Erythroblast (primary cell): ENCODE measurements at regions not wholly inside any gene's neighbourhood (a gene's known extent, or its start where the extent isn't known, plus 50 kb on each side); places are given as distances from the start of the nearest gene placed in this dataset.

Source experiments
- DNase-seq, 2 experiments: peaks; one replicate each; lab custom pipeline; 2025; lab: John Stamatoyannopoulos, UW
- GATA1 ChIP-seq: IDR thresholded peaks from 2 replicates; pipeline ENCODE4 v1.6.1; 2011; ENCODE audit warnings: low read depth, mild to moderate bottlenecking, control low read depth, low read length, moderate library complexity
- POLR2A ChIP-seq: IDR thresholded peaks from 2 replicates; pipeline ENCODE4 v1.6.1; 2011; ENCODE audit warnings: mild to moderate bottlenecking, low read length

DNA sequence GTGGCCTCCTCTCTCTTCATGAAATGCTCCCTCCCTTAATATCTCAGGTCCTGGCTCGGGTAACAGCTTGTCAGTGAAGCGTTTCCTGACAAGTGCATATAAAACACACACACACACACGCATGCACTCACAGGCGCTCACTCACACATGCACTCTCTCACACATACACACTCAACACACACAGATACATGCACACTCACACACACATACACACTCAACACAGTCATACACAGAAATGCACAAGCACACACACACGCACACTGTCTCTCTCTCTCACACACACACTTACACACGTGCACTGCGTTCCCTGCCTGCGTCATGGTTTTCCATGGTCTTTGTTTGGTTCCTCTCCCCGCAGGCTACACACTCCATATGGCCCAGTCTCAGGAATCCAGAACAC, 344.1 kb downstream of the UQCRFS1 start:
- no peak for DNase-seq
- TF ChIP-seq GATA1 = no peak
- no peak for TF ChIP-seq POLR2A

GRCh38 chr19:28867978-28868377, 345.0 kb downstream of the UQCRFS1 start:
- TF ChIP-seq POLR2A (no peak), GATA1 (no peak)
- no peak for DNase-seq

DNA sequence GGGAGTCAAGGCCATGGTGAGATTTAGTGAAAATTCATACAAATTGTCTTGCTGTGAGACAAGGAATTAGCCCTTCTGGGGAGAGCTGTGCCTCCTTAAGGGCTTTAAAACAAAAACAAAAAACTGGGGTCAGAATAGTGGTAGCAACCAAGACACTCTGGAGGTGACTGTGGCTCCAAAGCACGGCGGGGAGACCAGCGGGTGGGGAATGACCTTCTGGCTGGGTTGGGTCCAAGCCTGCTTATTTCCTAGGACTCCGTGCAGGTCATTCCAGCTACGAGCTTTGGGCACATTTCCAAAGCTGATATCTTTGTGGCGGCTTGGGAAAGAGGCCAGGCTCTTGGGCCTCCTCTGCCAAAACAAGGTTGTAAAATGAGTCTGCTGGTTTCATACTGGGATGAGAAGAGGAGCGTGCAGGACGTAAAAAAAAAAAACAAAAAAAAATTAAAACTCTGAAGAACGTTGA, 348.3 kb downstream of the UQCRFS1 start:
- TF ChIP-seq POLR2A = no peak
- TF ChIP-seq GATA1 = no peak

DNA sequence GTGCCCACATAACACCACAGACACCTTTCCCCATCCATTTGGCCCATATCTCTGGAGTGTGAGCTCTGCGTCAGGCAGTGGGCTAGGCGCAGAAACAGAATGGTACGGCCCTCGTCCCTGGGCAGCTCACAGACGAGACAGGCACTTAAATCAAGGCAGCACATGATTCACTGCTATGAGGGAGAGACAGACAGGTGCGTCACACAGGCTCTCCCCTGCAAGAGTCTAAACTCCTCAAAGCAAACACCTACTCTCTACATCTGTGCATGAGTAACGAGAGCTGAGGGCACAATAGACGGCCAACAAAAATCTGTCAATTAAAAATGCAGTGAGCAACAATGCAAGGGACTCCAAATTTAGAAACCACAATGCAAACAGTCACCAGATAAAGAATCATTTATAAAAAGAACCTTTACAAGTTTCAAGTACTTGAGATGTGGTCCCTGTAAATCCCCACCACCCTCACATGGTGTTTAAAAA, 348.9 kb downstream of the UQCRFS1 start:
- no peak for TF ChIP-seq POLR2A
- no peak for TF ChIP-seq GATA1
- DNase-seq = no peak

More for the DNA sequence above, 348.3 kb downstream of the UQCRFS1 start:
- DNase-seq = no peak

- no peak for DNase-seq
- TF ChIP-seq GATA1 (no peak), POLR2A (no peak)
These were observed 350.7 kb downstream of the UQCRFS1 start for GRCh38 chr19:28862238-28862637.

- TF ChIP-seq POLR2A = no peak
- no peak for TF ChIP-seq GATA1
- DNase-seq = no peak
These were observed 353.1 kb downstream of the UQCRFS1 start for GRCh38 chr19:28859811-28860210.

- DNase-seq = no peak
- TF ChIP-seq POLR2A (no peak), GATA1 (no peak)
These were observed 354.0 kb downstream of the UQCRFS1 start for GRCh38 chr19:28858933-28859332.

GRCh38 chr19:28857967-28858366, 355.0 kb downstream of the UQCRFS1 start:
- TF ChIP-seq GATA1 (no peak), POLR2A (no peak)
- no peak for DNase-seq

- DNase-seq = no peak
- TF ChIP-seq POLR2A (no peak), GATA1 (no peak)
These were observed 357.7 kb downstream of the UQCRFS1 start for GRCh38 chr19:28855216-28855615.

- TF ChIP-seq GATA1 (no peak), POLR2A (no peak)
- no peak for DNase-seq
These were observed 365.5 kb downstream of the UQCRFS1 start for GRCh38 chr19:28847468-28847867.

GRCh38 chr19:28846094-28846812, 366.7 kb downstream of the UQCRFS1 start:
- TF ChIP-seq GATA1 (no peak), POLR2A (no peak)
- no peak for DNase-seq

GRCh38 chr19:28843761-28844492, 369.0 kb downstream of the UQCRFS1 start:
- DNase-seq = no peak
- TF ChIP-seq POLR2A (no peak), GATA1 (no peak)

- no peak for DNase-seq
- TF ChIP-seq POLR2A (no peak), GATA1 (no peak)
These were observed 371.4 kb downstream of the UQCRFS1 start for GRCh38 chr19:28841531-28841930.

GRCh38 chr19:28840891-28841290, 372.1 kb downstream of the UQCRFS1 start:
- no peak for DNase-seq
- TF ChIP-seq GATA1 = no peak
- no peak for TF ChIP-seq POLR2A

DNA sequence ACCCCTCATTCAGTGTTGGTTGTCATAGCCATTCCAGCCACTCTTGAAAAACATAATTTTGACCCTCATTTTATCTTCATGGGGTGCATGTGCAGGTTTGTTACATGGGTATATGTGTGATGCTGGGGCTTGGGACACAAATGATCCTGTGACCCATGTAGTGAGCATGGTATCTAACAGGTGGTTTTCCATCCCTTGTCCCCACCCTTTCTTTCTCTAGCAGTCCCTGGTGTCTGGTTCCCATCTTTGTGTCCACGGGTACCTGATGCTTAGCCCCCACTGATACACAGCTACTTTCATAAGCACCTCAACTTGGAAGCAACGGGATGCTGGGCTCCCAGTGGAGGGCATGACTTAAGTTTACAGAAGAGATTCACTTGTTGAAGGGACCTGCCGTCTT, 373.5 kb downstream of the UQCRFS1 start:
- no peak for DNase-seq

More for the DNA sequence above, 373.5 kb downstream of the UQCRFS1 start:
- no peak for TF ChIP-seq POLR2A
- no peak for TF ChIP-seq GATA1
